ENCODE measurements at regions not wholly inside any gene's neighbourhood (a gene's known extent, or its start where the extent isn't known, plus 50 kb on each side); places are given as distances from the start of the nearest gene placed in this dataset.
"Not testable (repeated sequence)": the region's sequence is repeated elsewhere in the genome, so short reads cannot be mapped to it uniquely, and the experiment has no call there.

- not testable (repeated sequence) for DNase-seq (ENCODE audit: low read depth in 2 of 2)
Observed at GRCh38 chr6:67767046-67767822, 867.8 kb upstream of the ADGRB3 start.

DNA sequence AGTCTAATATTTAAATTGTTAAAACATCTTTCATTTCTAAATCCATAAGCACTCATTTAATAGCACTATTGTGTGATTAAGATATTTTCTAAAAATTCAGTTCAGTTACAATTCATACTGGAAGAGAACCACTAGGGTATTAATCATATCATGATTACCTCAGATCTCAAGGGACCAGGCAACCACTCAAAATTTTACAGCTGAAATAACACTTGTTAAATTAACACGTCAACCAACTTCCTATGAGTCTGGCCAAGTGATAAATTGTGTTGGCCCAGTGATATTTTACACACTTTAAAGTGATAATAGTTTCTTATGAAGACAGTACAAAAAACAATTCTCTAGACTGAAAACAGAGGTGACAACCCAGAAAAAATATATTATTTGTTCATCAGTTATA, 869.0 kb upstream of the ADGRB3 start:
- no peak for DNase-seq (ENCODE audit: low read depth in 2 of 2)

DNA sequence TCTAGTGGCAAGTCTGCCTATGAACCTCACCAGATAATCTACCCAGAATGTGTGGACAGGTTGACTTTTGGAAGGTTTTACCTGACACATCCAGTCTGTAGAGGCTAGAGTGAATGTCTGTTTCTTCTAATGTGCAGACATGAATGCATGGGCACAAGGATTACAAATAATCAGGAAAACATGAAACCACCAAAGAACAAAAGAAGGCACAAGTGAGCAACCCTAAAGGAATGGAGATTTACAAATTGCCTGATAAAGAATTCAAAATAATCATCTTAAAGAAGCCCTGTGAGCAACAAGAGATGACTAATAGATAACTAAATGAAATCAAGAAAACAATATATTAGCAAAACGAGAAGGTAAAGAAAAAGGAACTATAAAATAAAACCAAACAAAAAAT, 876.1 kb upstream of the ADGRB3 start:
- DNase-seq (ENCODE audit: low read depth in 2 of 2), result no peak

DNA sequence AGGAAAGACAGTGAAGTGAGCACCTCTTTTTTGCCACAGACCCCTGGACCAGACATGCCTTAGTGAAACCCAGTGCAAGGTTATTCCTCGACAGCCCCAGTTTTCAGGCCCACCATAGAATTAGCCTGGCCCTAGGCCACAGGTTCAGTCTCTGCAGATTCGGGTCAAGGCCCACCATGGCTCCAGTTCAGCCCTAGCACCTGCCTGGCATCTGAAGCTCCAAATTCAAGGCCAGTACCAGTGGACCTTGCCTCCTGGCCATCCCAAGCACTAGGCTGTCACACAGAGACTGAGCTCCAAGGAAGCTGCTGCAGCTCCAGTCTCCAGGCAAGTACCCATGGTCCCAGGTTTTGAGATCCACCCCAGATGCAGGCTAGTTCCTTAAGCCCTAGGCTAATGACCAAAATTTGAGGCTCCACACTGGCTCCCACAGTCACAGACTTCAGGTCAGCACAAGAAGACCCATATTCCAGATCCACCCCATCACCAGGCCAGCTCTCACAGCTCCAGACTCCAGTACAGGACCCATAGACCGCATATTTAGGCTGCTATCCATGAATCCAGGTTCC, 877.5 kb upstream of the ADGRB3 start:
- DNase-seq (ENCODE audit: low read depth in 2 of 2), result no peak

- DNase-seq (ENCODE audit: low read depth in 2 of 2), result no peak
Observed at GRCh38 chr6:67748521-67748920, 886.6 kb upstream of the ADGRB3 start.

DNA sequence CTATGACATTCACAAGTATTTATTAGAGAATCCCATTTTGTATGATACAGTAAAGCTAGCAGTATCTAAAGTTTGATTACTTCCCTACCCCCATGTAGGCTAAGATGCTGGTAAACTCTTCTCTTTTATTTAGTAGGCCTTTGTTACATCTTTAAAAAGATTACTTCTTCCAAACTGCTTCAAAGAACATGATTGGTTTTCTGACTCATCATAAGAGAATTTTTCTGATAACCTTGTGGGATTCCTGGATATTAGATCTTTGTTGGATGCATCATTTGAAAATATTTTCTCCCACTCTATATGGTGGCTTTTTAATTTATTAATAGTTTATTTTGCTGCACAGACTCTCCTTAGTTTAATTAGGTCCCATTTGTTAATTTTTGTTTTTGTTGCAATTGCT, 898.3 kb upstream of the ADGRB3 start:
- DNase-seq (ENCODE audit: low read depth in 2 of 2), result no peak

DNA sequence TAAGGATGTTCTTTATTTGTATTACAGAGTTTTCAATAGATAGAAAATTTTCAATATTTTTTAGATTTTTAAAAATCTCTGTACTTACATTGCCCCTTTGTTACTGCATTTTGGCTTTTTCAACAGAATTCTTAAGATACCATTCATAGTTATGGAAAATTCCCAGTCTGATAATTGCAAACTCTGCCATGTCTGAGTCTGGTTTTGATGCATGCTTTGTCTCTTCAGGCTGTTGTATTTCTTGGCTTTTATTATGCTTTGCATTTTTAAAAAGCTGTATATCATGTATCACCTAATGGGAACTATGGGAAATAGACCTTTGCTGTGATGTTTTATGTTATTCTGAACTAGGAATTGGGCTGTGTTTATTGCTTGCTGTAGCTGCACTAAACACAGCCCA, 898.9 kb upstream of the ADGRB3 start:
- DNase-seq (ENCODE audit: low read depth in 2 of 2), result no peak

- DNase-seq (ENCODE audit: low read depth in 2 of 2), result no peak
Observed at GRCh38 chr6:67735623-67736022, 899.5 kb upstream of the ADGRB3 start.

- no peak for DNase-seq (ENCODE audit: low read depth in 2 of 2)
Observed at GRCh38 chr6:67722861-67723261, 912.2 kb upstream of the ADGRB3 start.

- DNase-seq (ENCODE audit: low read depth in 2 of 2), result no peak
Observed at GRCh38 chr6:67717281-67717680, 917.8 kb upstream of the ADGRB3 start.

DNA sequence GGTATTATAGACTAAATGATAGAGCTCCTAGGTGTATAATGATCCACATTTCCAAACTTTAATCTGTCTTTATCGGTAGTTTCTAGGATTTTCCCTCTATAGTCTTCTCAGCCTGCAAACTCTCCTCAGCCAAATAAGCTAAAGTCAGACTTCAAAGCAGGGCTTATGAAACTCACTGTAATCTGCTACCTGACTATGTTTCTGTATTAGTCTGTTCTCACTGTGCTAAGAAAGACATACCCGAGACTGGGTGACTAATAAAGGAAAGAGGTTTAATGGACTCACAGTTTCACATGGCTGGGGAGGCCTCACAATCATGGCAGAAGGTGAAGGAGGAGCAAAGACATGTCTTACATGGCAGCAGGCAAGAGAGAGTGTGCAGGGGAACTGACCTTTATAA, 928.7 kb upstream of the ADGRB3 start:
- DNase-seq (ENCODE audit: low read depth in 2 of 2), result no peak

- no peak for DNase-seq (ENCODE audit: low read depth in 2 of 2)
Observed at GRCh38 chr6:67698534-67698933, 936.5 kb upstream of the ADGRB3 start.

GRCh38 chr6:67694127-67694526, 941.0 kb upstream of the ADGRB3 start:
- no peak for DNase-seq (ENCODE audit: low read depth in 2 of 2)

DNA sequence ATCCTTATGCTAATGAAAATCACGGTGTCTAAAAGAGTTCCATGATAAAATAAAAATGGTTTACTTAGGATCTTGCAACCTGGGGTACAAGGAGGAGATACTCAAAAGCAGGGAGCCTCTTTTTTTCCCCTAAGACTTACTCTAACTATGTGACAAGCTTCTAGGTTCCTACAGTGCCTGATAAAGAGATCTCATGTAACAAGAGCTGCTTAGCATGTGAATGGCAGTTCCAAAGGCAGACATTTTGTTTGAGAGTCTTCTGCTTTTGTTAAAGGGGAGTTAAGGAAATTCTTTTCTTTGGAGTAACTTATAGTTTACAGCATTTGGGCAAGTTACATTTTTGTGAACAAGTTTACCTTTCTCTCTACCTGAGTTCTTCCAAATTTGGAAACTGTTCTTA, 945.8 kb upstream of the ADGRB3 start:
- DNase-seq (ENCODE audit: low read depth in 2 of 2), result no peak

DNA sequence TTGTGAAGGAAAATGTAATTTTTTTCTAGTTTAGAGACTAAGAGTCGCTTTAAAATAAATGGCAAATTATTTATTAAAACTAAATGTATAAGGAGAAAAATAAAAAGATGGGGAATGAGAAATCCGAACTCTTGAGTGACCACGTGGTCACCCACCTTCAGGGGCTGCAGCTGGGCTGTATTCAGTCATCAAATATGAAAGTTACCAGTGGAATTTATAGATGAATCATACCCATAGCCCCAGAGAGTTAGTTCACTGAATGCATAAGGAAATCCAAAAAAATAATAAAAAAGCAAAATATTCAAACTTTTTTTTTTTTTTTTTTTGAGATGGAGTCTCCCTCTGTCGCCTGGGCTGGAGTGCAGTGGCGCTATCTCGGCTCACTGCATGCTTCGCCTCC, 947.7 kb upstream of the ADGRB3 start:
- no peak for DNase-seq (ENCODE audit: low read depth in 2 of 2)

DNA sequence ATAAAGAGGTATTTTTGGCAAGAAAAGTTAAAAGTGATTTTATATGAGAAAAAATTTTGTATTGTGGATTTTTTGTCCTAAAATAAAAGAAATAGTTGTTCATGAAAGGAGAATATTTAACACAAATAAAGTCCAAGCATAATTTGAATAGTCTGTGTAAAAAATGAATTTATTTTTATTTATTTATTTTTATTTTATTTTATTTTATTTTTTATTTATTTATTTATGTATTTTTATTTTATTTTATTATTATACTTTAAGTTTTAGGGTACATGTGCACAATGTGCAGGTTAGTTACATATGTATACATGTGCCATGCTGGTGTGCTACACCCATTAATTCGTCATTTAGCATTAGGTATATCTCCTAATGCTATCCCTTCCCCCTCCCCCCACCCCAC, 948.9 kb upstream of the ADGRB3 start:
- not testable (repeated sequence) for DNase-seq (ENCODE audit: low read depth in 2 of 2)

GRCh38 chr6:67683960-67684359, 951.1 kb upstream of the ADGRB3 start:
- DNase-seq (ENCODE audit: low read depth in 2 of 2), result no peak

DNA sequence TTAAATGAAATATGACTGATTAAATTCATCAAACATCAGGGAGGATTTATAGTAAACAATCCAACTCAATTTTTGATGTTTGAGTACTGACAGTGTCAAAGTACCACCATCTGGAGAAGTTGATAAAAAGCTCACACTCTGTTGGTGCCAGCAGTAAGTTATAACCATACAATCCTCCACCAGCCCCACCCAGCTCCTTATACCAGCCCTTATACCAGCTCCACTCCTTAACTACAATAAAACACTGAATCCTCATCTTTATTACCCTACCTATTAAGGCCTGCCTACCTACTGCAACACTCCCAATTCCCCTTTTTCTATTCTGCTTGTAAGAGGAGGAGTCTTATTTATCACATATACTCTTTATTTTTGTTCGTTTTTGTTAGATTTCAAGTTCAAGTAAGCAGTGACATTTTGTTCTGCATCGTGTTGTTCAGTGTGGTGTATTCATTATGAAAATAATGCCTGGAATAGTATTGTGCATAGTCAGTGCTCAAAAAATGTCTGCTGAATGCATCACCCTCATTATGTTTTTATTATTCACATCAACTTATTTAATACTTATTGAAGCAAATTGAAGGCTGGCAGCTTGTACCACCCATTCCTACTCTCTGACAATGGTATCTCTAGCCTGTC, 954.7 kb upstream of the ADGRB3 start:
- no peak for DNase-seq (ENCODE audit: low read depth in 2 of 2)

- no peak for DNase-seq (ENCODE audit: low read depth in 2 of 2)
Observed at GRCh38 chr6:67679566-67680296, 955.4 kb upstream of the ADGRB3 start.

DNA sequence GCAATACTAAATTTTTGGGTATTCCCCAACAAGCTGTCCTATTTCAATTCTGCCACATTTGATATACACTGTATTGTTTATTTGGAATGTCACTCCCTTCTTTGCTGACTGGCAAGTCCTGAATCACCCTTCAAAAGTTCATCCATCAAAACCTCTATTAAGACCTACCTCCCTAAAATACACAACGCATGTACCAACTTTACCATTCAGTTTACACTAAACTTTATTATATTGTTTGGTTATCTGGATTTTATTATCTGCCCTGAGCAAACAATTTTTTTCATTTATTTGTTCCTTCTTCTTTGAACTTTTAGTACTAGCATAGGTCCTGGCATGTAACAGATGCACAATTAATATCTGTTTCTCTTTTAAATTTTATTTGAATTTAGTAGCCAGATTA, 958.2 kb upstream of the ADGRB3 start:
- DNase-seq (ENCODE audit: low read depth in 2 of 2), result no peak

GRCh38 chr6:67667637-67668422, 967.3 kb upstream of the ADGRB3 start:
- no peak for DNase-seq (ENCODE audit: low read depth in 2 of 2)
